ENCODE measurements at regions not wholly inside any gene's neighbourhood (a gene's known extent, or its start where the extent isn't known, plus 50 kb on each side); places are given as distances from the start of the nearest gene placed in this dataset.
"Not testable (repeated sequence)": the region's sequence is repeated elsewhere in the genome, so short reads cannot be mapped to it uniquely, and the experiment has no call there.

- not testable (repeated sequence) for TF ChIP-seq ETV6 (CRISPR knock-in tag; IDR thresholded peaks at IDR 0.05); CTCF (IDR thresholded peaks at IDR 0.05); CREM (CRISPR knock-in tag; IDR thresholded peaks at IDR 0.05); MXD4 (CRISPR knock-in tag; IDR thresholded peaks at IDR 0.05; ENCODE audit: borderline replicate concordance); SP1 (CRISPR knock-in tag; conservative IDR thresholded peaks at IDR 0.05)
These were observed 1710.6 kb downstream of the TP53TG3F start for GRCh38 chr16:35170061-35170460.

Data from WTC11 (cell line).